Keratinocyte (primary cell): ENCODE measurements at regions not wholly inside any gene's neighbourhood (a gene's known extent, or its start where the extent isn't known, plus 50 kb on each side); places are given as distances from the start of the nearest gene placed in this dataset.

Experiments
- EZH2 ChIP-seq: IDR thresholded peaks from one replicate; pipeline ENCODE4 v1.6.1; 2012; ENCODE audit warnings: inconsistent platforms, mild to moderate bottlenecking, low read length, moderate library complexity
- TF ChIP-seq, protein P1 (sequence below), 3 experiments: IDR thresholded peaks in 1 of 3; conservative IDR thresholded peaks in 1 of 3; optimal IDR thresholded peaks in 1 of 3; 2 replicates in 2 of 3; 3 replicates in 1 of 3; pipeline versions ENCODE3 to v1.5.1; 2011; ENCODE audit warnings: low read length in 3 of 3, mild to moderate bottlenecking in 3 of 3, moderate library complexity in 2 of 3, control low read depth in 1 of 3, inconsistent platforms in 1 of 3; ENCODE audit not compliant: insufficient read depth in 2 of 3; ENCODE audit errors: extremely low read depth in 1 of 3

DNA sequence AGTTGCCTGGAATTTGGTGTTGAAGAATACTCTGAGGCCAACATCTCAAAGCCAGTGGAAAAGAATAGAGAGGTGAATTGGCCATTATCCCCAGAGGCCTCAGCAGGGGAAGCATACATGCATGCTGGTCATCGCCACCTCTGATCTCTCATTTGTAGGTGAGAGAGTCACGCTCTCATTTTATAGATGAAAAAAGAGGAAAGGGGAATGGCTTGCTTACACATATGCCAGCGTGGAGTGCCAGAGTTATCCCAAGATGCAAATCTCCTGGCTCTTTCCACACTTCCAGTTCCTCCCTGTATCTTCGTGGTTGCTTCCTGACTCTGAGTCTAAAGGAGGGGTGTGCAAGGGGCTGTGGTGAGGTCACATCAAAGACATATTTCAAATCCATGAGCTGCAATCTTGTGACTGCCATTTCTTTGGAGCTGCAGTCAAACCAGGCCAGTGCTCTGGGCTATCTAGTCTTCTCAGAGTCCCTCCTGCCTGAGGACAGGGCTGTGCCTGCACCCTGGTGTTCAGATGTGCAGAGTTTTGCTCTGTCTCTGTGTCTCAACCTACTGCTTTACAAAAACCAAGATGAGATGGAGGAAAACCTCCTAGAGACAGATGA lies 324.7 kb downstream of the MYCN start:
- TF ChIP-seq, protein P1, sequence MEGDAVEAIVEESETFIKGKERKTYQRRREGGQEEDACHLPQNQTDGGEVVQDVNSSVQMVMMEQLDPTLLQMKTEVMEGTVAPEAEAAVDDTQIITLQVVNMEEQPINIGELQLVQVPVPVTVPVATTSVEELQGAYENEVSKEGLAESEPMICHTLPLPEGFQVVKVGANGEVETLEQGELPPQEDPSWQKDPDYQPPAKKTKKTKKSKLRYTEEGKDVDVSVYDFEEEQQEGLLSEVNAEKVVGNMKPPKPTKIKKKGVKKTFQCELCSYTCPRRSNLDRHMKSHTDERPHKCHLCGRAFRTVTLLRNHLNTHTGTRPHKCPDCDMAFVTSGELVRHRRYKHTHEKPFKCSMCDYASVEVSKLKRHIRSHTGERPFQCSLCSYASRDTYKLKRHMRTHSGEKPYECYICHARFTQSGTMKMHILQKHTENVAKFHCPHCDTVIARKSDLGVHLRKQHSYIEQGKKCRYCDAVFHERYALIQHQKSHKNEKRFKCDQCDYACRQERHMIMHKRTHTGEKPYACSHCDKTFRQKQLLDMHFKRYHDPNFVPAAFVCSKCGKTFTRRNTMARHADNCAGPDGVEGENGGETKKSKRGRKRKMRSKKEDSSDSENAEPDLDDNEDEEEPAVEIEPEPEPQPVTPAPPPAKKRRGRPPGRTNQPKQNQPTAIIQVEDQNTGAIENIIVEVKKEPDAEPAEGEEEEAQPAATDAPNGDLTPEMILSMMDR (optimal IDR thresholded peaks at IDR 0.05 in 1 of 3, IDR thresholded peaks at IDR 0.05 in 1 of 3, conservative IDR thresholded peaks at IDR 0.05 in 1 of 3; ENCODE audit: extremely low read depth in 1 of 3, insufficient read depth in 2 of 3, low read length in 3 of 3) = no peak
- TF ChIP-seq EZH2 = no peak
